ENCODE measurements at regions not wholly inside any gene's neighbourhood (a gene's known extent, or its start where the extent isn't known, plus 50 kb on each side); places are given as distances from the start of the nearest gene placed in this dataset.
"Not testable (repeated sequence)": the region's sequence is repeated elsewhere in the genome, so short reads cannot be mapped to it uniquely, and the experiment has no call there.

DNA sequence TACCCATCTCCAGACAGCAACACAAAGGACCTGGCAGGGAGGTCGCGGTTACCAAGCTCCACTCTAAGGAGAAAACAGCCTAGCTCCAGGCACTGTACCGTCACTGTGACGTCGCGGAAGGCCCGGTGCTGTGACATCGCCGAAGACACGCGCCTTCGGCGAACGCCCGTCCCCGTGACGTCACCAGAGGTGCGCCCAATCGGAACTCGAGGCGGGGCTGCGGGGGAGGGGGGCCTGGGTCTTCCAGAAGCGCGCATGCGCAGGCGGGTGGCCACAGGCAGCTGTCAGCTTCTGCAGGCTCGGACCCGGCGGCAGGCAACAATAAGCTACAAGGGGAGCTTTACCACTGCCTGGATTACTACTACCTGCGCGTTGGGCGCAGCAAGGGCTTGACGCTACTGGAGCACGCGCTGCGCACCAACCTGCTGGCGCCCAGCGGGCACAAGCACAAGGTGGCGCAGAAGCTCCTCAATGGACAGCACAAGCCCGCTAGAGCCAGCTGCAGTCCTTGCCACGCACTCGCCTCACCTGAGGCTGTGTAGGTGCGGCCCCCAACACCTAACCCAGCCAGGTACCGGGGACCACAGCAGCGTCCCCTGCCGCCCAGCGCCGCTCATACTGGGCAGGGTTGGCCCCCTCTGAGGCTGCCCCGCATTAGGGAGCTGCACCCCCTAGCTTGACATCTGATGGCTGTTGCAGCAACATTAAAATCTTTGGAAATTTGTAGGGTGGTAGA, 208.4 kb downstream of the TPST1 start:
- DNase-seq (ENCODE audit: low read depth) = peak; percentile 75

GRCh38 chr7:66415659-66416265, 210.6 kb downstream of the TPST1 start:
- DNase-seq (ENCODE audit: low read depth) = no peak

DNA sequence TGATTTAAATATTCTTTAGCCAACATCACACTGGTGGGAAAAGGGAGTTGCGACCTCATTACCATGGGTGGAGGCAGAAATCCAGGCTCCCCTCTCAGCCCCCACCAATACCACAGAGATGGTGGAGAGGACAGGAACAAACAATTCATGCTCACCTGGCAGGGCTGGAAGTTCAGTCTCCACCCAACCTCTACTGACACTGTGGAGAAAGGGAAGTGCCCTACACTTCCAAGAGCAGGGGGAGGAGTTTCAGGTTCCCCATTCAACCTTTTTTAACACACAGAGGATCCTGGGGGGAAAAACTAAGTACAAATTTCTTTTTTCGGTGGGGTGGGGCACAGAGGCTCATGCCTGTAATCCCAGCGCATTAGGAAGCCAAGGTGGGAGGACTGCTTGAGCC, 210.1 kb upstream of the KCTD7 start:
- DNase-seq (ENCODE audit: low read depth) = no peak

DNA sequence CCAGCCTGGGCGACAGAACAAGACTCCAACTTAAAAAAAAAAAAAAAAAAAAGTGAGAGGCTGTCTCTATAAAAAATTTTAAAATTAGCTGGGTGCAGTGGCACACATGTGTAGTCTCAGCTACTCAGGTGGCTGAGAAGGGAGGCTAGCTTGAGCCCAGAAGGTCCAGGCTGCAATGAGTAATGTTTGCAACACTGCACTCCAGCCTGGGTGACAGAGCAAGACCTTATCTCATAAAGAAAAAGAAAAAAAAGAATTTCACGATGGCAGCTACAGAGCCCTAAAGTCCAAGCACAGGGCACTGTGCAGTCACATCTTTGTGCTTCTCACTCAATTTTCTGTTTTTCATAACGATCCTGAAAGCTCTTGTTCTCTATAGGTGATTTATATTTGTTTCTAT, 209.5 kb upstream of the KCTD7 start:
- no peak for DNase-seq (ENCODE audit: low read depth)

- no peak for DNase-seq (ENCODE audit: low read depth)
Observed at GRCh38 chr7:66421830-66422475, 206.7 kb upstream of the KCTD7 start.

DNA sequence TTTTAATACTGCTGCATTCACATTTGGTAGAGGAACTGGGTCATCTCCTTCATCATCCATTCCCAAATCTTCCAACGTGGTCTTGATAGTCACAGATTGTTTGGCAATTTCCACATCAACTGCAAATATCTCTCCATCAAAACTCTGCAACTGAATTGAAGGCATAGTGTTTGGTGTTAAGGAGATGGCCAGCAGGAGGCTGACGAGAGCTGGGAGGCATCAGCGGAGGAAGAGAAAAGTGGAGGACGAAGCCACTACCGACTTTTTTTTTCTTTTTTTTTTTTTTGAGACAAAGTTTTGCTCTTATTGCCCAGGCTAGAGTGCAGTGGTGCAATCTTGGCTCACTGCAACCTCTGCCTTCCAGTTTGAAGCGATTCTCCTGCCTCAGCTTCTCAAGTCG, 205.0 kb upstream of the KCTD7 start:
- no peak for DNase-seq (ENCODE audit: low read depth)

GRCh38 chr7:66426332-66426731, 202.3 kb upstream of the KCTD7 start:
- DNase-seq (ENCODE audit: low read depth) = no peak

- no peak for DNase-seq (ENCODE audit: low read depth)
Observed at GRCh38 chr7:66426996-66427395, 201.7 kb upstream of the KCTD7 start.

DNA sequence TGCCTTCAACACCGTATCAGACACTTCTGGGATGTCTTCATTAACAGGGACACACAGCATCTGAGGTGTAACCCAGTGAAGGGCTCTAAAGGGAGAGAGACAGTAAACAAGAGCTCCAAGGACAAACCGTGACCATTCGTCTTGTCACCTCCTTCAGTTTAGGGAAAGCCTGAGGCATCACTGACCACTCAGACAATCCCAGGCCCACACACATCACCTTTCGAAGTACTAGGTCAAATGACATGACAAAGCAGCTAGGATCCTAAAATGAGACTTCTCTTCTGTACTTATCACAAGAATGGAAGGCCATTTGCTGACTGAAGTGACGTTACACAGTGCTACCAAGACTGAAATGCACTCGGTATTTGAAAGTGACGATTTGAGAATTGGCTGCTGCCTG, 200.7 kb upstream of the KCTD7 start:
- no peak for DNase-seq (ENCODE audit: low read depth)

- no peak for DNase-seq (ENCODE audit: low read depth)
Observed at GRCh38 chr7:66429498-66430163, 199.1 kb upstream of the KCTD7 start.

DNA sequence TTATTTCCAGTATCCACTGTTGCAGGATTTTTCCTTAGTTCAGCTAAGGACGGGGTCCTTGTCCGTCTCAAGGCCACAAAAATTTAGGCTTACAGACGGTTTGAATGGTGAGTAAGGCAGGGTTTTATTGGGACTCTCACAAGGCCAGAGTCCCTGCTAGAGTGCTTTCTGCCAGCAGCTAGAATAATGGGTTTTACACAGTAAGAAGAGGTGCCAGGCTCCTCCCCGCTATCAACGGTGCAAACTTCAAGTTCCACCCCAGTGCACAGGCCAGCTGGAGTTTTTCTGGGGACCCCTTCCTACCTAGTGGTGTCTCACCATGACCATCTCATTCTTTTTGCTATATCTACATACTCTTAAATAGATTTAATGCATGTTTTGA, 198.5 kb upstream of the KCTD7 start:
- DNase-seq (ENCODE audit: low read depth) = no peak

GRCh38 chr7:66438703-66439405, 189.8 kb upstream of the KCTD7 start:
- not testable (repeated sequence) for DNase-seq (ENCODE audit: low read depth)

- DNase-seq (ENCODE audit: low read depth) = no peak
Observed at GRCh38 chr7:66442385-66442784, 186.3 kb upstream of the KCTD7 start.

DNA sequence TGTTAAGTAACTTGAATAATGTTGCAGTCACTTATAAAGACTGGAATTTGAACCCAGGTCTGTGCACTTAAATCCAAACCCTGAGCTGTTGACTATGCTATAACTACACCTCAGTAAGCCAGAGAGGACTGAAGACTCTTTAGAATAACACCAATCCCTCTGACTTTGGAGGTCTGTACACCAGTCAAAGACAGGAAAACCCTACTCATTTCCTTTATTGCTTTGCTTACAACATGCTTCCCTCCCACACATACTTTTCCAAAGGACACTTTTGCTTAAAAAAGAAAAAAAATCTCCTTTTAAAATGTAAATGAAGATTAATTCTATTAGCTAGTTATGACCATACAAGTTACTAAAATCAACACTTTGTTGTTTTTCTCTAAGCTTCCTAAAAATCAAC, 184.7 kb upstream of the KCTD7 start:
- DNase-seq (ENCODE audit: low read depth) = no peak

DNA sequence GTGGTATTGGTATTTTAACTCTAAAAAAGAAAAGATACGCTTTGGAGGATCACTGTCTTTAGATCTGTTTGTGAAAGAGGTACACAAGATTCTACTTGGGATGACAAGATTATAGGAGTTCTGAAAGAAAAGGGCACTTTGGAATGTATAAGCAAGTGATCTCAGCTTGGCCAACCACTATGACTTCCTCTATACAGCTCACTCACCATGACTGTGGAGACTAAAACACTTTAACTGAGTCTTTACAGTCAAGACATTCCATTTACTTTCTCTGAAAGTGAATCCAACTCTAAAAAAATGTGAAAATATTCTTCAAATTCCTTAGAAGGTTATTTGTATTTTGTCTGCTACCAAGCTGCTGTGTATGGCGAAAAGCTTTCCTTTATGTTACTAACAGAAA, 181.7 kb upstream of the KCTD7 start:
- not testable (repeated sequence) for DNase-seq (ENCODE audit: low read depth)

- DNase-seq (ENCODE audit: low read depth) = not testable (repeated sequence)
Observed at GRCh38 chr7:66450814-66451213, 177.9 kb upstream of the KCTD7 start.

GRCh38 chr7:66451713-66452112, 177.0 kb upstream of the KCTD7 start:
- not testable (repeated sequence) for DNase-seq (ENCODE audit: low read depth)

GRCh38 chr7:66452165-66452564, 176.5 kb upstream of the KCTD7 start:
- no peak for DNase-seq (ENCODE audit: low read depth)

GRCh38 chr7:66453340-66453739, 175.3 kb upstream of the KCTD7 start:
- no peak for DNase-seq (ENCODE audit: low read depth)

GRCh38 chr7:66454600-66455225, 174.0 kb upstream of the KCTD7 start:
- DNase-seq (ENCODE audit: low read depth) = no peak

- not testable (repeated sequence) for DNase-seq (ENCODE audit: low read depth)
Observed at GRCh38 chr7:66455432-66455831, 173.2 kb upstream of the KCTD7 start.

GRCh38 chr7:66456431-66456830, 172.2 kb upstream of the KCTD7 start:
- not testable (repeated sequence) for DNase-seq (ENCODE audit: low read depth)
